GM12878 (cell line): ENCODE measurements at regions not wholly inside any gene's neighbourhood (a gene's known extent, or its start where the extent isn't known, plus 50 kb on each side); places are given as distances from the start of the nearest gene placed in this dataset.

ENCODE experiments used
- ATAC-seq: fragments of 200-7000 bp; cut with Tn5 transposase; 3 replicates; pipeline ENCODE4 v1.9.1; 2020; ENCODE audit warnings: mild to moderate bottlenecking, moderate library complexity
- BruUV-seq: library from RNA; stranded (reverse); fragments of 400-500 nt; replicated peaks from 2 replicates; lab custom pipeline; 2021; lab: Mats Ljungman, UMichigan
- CTCF ChIA-PET: fragments of 300-600 bp; sonication (Branson Sonifier 250); formaldehyde crosslinking; extraction: SDS; loops from one replicate; lab custom pipeline; 2021; ENCODE audit warnings: inconsistent platforms; lab: Yijun Ruan, JAX
- POLR2A ChIA-PET: fragments of 350-600 bp; formaldehyde crosslinking; extraction: SDS; loops from one replicate; lab custom pipeline; 2021; ENCODE audit warnings: inconsistent platforms; lab: Charles Lee
- RAD21 ChIA-PET: fragments of 300-600 bp; sonication (Branson Sonifier 250); formaldehyde crosslinking; loops from one replicate; lab custom pipeline; 2023; ENCODE audit warnings: antibody characterized with exemption; ENCODE audit not compliant: unreplicated experiment; lab: Charles Lee
- SMC1A ChIA-PET: fragments of 300-600 bp; sonication (Branson Sonifier 250); formaldehyde crosslinking; loops from one replicate; lab custom pipeline; 2023; ENCODE audit not compliant: unreplicated experiment, uncharacterized antibody; lab: Charles Lee
- DNase-seq: peaks from one replicate; pipeline ENCODE4 v3.0.0-alpha.2; 2011; ENCODE audit warnings: low read depth, low spot score
- FAIRE-seq: peaks from 3 replicates; lab custom pipeline; 2011; peaks lifted over from hg19 to GRCh38; lab: Jason Lieb, UNC
- H2AFZ ChIP-seq: 2 replicates; pipeline ENCODE4 v1.6.0; 2011; ENCODE audit warnings: low read depth, low read length, control low read depth; ENCODE audit not compliant: control insufficient read depth
- H3K27ac ChIP-seq: 2 replicates; pipeline ENCODE4 v1.5.1; 2011; ENCODE audit warnings: control low read depth; ENCODE audit not compliant: control insufficient read depth, insufficient read depth
- H3K27me3 ChIP-seq, 2 experiments: replicated peaks in 1 of 2; 2 replicates each; pipeline versions ENCODE4 v1.6.0 to v1.6.1; 2011; ENCODE audit warnings: low read length in 1 of 2; ENCODE audit not compliant: control insufficient read depth in 2 of 2, insufficient read depth in 2 of 2
- H3K36me3 ChIP-seq, 2 experiments: 2 replicates each; pipeline ENCODE4 v1.5.1; 2011; ENCODE audit warnings: low read length in 1 of 2; ENCODE audit not compliant: control insufficient read depth in 2 of 2, insufficient read depth in 2 of 2
- H3K4me1 ChIP-seq: 2 replicates; pipeline ENCODE4 v1.6.1; 2011; ENCODE audit warnings: mild to moderate bottlenecking, low read length, moderate library complexity, mixed read lengths; ENCODE audit not compliant: control insufficient read depth, insufficient read depth
- H3K4me2 ChIP-seq: 2 replicates; pipeline ENCODE4 v1.6.0; 2011; ENCODE audit warnings: control low read depth; ENCODE audit not compliant: control insufficient read depth, insufficient read depth
- H3K4me3 ChIP-seq: fragments of 200-600 bp; sonication (generic); 2 replicates; pipeline ENCODE4 v1.5.1; 2016
- H3K79me2 ChIP-seq: 2 replicates; pipeline ENCODE4 v1.6.0; 2011; ENCODE audit warnings: low read length; ENCODE audit not compliant: control insufficient read depth, insufficient read depth
- H3K9ac ChIP-seq: 2 replicates; pipeline ENCODE4 v1.8.0; 2011; ENCODE audit warnings: low read length, control low read depth, mixed read lengths; ENCODE audit not compliant: control insufficient read depth, insufficient read depth
- H3K9me3 ChIP-seq: replicated peaks from 3 replicates; pipeline ENCODE4 v1.5.1; 2011; ENCODE audit warnings: mild to moderate bottlenecking, low read length; ENCODE audit not compliant: control insufficient read depth, insufficient read depth
- H4K20me1 ChIP-seq: 2 replicates; pipeline ENCODE4 v1.6.0; 2011; ENCODE audit not compliant: control insufficient read depth, insufficient read depth
- BHLHE40 ChIP-seq, 2 experiments: fragments of 450-650 bp in 1 of 2; IDR thresholded peaks; 2 replicates each; pipeline ENCODE4 v1.6.1; 2011 to 2017; ENCODE audit warnings: low read depth in 2 of 2, borderline replicate concordance in 1 of 2, improper control_type of control experiment in 1 of 2, low read length in 1 of 2, mild to moderate bottlenecking in 1 of 2
- CTCF ChIP-seq, 3 experiments: IDR thresholded peaks in 2 of 3; conservative IDR thresholded peaks in 1 of 3; 2 replicates each; pipeline ENCODE4 v1.5.1; 2011; ENCODE audit warnings: low read depth in 3 of 3, low read length in 3 of 3, mild to moderate bottlenecking in 3 of 3, control low read depth in 2 of 3, moderate library complexity in 2 of 3, inconsistent platforms in 1 of 3, mixed read lengths in 1 of 3; ENCODE audit not compliant: control insufficient read depth in 2 of 3, insufficient read depth in 1 of 3; ENCODE audit errors: extremely low read depth in 1 of 3
- E2F4 ChIP-seq: IDR thresholded peaks from 2 replicates; pipeline ENCODE4 v1.6.1; 2012; ENCODE audit warnings: low read depth, low read length, improper control_type of control experiment
- REST ChIP-seq: IDR thresholded peaks from 2 replicates; pipeline ENCODE4 v1.6.1; 2012; ENCODE audit warnings: mild to moderate bottlenecking, low read depth, low read length
- RFX5 ChIP-seq: IDR thresholded peaks from 2 replicates; pipeline ENCODE4 v1.6.1; 2011; ENCODE audit warnings: low read depth, low read length, improper control_type of control experiment
- SREBF1 ChIP-seq: IDR thresholded peaks from 2 replicates; pipeline ENCODE4 v1.6.1; 2012; ENCODE audit warnings: mild to moderate bottlenecking, low read length
- WGBS: methylation state at CpG from one replicate; pipeline ENCODE4 v1.1.6; 2016; ENCODE audit warnings: low lambda C conversion rate; ENCODE audit not compliant: insufficient replicate concordance, insufficient coverage; ENCODE audit errors: missing lambda C conversion rate; 5-methylcytosine and 5-hydroxymethylcytosine counted together
- in situ Hi-C: fragments of 300-500 bp; cut with MboI; formaldehyde crosslinking; loops from 9 replicates; pipeline ENCODE4 v1.14.3; 2018; ENCODE audit warnings: mixed read lengths
- intact Hi-C: fragments of 100-400 bp; cut with micrococcal nuclease; formaldehyde crosslinking; loops from one replicate; pipeline ENCODE4 v1.14.2; 2022; ENCODE audit not compliant: unreplicated experiment

GRCh38 chr6:169159331-169159730 lies 94.3 kb downstream of the THBS2 start:
- SMC1A ChIA-PET, result no interaction called here
- in situ Hi-C loops, result no loop called here
- H3K4me1 ChIP-seq, result no peaks in the 10 kb centered on the region
- no peak overlapping the region for H3K4me2 ChIP-seq
- no peak overlapping the region for H3K27ac ChIP-seq
- no peaks in the 10 kb centered on the region for H3K36me3 ChIP-seq
- no peaks in the 10 kb centered on the region for H3K79me2 ChIP-seq
- H3K9me3 ChIP-seq, result no peaks in the 10 kb centered on the region; the same call in 2 of the 3 replicates
- H3K9ac ChIP-seq, result no peak overlapping the region
- no peak overlapping the region for H2AFZ ChIP-seq
- intact Hi-C loops, result no loop called here
- H3K4me3 ChIP-seq, result no peak overlapping the region
- 44% methylated on average over 14 of the region's 15 CpGs for WGBS
- no peaks in the 10 kb centered on the region for H3K27me3 ChIP-seq
- TF ChIP-seq REST (no peak), RFX5 (no peak), SREBF1 (no peak)
- TF ChIP-seq, all 136 proteins: peak for 0
- ChIA-PET CTCF (no interaction called here), POLR2A (no interaction called here), RAD21 (no interaction called here)
- ATAC-seq (no peak), DNase-seq (no peak), FAIRE-seq (no peak)
- no TSS peak for BruUV-seq
- no peaks in the 10 kb centered on the region for H4K20me1 ChIP-seq

GRCh38 chr6:169158691-169159090 lies 95.0 kb downstream of the THBS2 start:
- ChIA-PET CTCF (no interaction called here), RAD21 (no interaction called here), POLR2A (no interaction called here), SMC1A (no interaction called here)
- WGBS, result 33% methylated on average over 10 of the region's 10 CpGs
- H4K20me1 ChIP-seq, result no peaks in the 10 kb centered on the region
- in situ Hi-C loops, result no loop called here
- H3K27ac ChIP-seq, result no peak overlapping the region
- no TSS peak for BruUV-seq
- H3K4me3 ChIP-seq, result no peak overlapping the region
- H3K36me3 ChIP-seq, result no peaks in the 10 kb centered on the region
- H3K4me1 ChIP-seq, result no peaks in the 10 kb centered on the region
- FAIRE-seq, result no peak
- DNase-seq, result no peak
- no peak for ATAC-seq
- intact Hi-C loops, result no loop called here
- H2AFZ ChIP-seq, result no peak overlapping the region
- no peak overlapping the region for H3K9ac ChIP-seq
- no peak overlapping the region for H3K4me2 ChIP-seq
- H3K9me3 ChIP-seq, result no peaks in the 10 kb centered on the region; the same call in 2 of the 3 replicates
- H3K79me2 ChIP-seq, result no peaks in the 10 kb centered on the region
- no peaks in the 10 kb centered on the region for H3K27me3 ChIP-seq
- TF ChIP-seq BHLHE40 (IDR thresholded peaks at IDR 0.05; ENCODE audit: borderline replicate concordance in 1 of 2, low read depth in 2 of 2, low read length in 1 of 2), result no peak
- TF ChIP-seq E2F4, result no peak
- no peak for TF ChIP-seq CTCF (IDR thresholded peaks at IDR 0.05 in 2 of 3, conservative IDR thresholded peaks at IDR 0.05 in 1 of 3; ENCODE audit: control insufficient read depth in 2 of 3, extremely low read depth in 1 of 3, insufficient read depth in 1 of 3, low read depth in 3 of 3, low read length in 3 of 3)
- no peak for TF ChIP-seq REST
